Heart left ventricle (tissue), 13 donors: ENCODE measurements at regions not wholly inside any gene's neighbourhood (a gene's known extent, or its start where the extent isn't known, plus 50 kb on each side); places are given as distances from the start of the nearest gene placed in this dataset.
A peak's percentile ranks its signal among the peaks of the same experiment; 100 is the strongest.
"Not testable (repeated sequence)": the region's sequence is repeated elsewhere in the genome, so short reads cannot be mapped to it uniquely, and the experiment has no call there.

Experiments used
- POLR2A ChIP-seq, 2 donors: fragments of 450-650 bp; IDR thresholded peaks; one replicate each; pipeline ENCODE4 v1.6.1; 2017; ENCODE audit warnings: antibody characterized with exemption in 2 of 2, mild to moderate bottlenecking in 2 of 2, moderate library complexity in 2 of 2
- TF ChIP-seq, protein P1 (sequence below), 12 donors: fragments of 200-600 bp; sonication (generic) in 4 of 12; IDR thresholded peaks; one replicate each; pipeline versions ENCODE4 v1.5.0 to v1.8.0; 2018 to 2022; ENCODE audit warnings: antibody characterized with exemption in 12 of 12, mild to moderate bottlenecking in 5 of 12
- donor health status: ischemic (EF 13 %, LVEDD 7.1; RV severe dilation, severe dysfunction).
- donor health status: DM: no; HTN: yes; CAD: no.
- donor health status: DM: no; HTN: no; CAD: no.
- donor health status: ischemic (EF 25% LVEDD 6.9; RV normal size, moderate dysfunction).
- donor health status: ischemic (EF 25% LVEDD 5.7; RV mildly dilated, moderate dysfunction).
- donor health status: ischemic (EF 35%, LVEDD 5.7; RV mildly dilated, moderate dysfunction).
- donor health status: nonischemic (EF 11% LVEDD 7.7; RV severe dilation, severe dysfunction).
- donor health status: DM: yes; HTN: yes; CAD: no.
- donor health status: PGD.
- donor health status: ischemic (EF 29% LVEDD 5.4; RV normal size, mild dysfunction).
- donor health status: nonischemic (EF 23%, LVEDD 6.1; RV moderate dilation, normal function).

DNA sequence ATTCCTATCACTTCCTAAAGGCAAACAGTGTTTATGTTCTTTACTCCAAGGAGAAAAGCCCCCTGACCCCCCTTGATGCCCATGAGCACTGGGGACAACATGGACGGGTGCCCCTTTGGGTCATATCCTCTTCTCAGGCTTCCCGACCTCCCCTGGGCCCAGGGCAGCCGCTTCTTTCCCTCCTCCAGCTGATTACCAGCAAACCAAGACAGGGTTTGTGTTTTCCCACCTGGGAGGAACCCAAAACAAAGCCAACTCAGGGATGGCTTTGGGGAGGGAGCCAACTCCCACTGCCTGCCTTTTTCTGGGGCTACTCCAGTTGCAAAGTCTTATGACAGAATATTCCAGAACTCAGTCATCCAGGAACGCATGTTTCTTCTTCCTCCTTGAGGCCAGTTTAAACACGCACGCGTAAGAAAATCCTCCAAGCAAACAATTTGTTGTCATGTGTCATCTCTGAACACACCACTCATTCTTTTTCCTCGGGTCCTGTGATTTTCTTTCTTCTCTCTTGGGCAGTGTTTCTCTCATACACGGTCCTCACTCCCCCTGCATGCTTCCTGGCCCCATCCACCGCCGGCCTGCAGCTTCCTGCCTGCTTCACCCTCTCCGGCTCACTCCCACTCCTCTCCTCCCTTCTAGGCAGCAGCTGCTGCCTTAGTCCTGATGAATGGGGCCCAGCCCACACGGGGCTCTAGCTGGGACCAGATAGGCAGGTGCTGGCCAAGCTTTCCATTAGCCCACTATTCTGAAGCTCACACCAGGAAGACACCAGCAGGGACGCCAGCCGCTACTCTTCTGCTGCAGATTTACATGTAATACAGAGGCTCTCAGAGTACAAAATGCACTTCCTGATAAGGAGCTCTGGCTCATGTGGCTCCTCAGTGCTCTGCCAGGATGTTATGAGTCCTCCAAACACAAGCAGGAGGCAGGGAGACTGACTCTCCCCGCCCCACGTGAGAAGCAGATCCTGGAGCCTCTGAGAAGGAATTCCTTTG lies 116.7 kb upstream of the VOPP1 start:
- TF ChIP-seq POLR2A (IDR thresholded peaks at IDR 0.05): not testable (repeated sequence)
- TF ChIP-seq, protein P1, sequence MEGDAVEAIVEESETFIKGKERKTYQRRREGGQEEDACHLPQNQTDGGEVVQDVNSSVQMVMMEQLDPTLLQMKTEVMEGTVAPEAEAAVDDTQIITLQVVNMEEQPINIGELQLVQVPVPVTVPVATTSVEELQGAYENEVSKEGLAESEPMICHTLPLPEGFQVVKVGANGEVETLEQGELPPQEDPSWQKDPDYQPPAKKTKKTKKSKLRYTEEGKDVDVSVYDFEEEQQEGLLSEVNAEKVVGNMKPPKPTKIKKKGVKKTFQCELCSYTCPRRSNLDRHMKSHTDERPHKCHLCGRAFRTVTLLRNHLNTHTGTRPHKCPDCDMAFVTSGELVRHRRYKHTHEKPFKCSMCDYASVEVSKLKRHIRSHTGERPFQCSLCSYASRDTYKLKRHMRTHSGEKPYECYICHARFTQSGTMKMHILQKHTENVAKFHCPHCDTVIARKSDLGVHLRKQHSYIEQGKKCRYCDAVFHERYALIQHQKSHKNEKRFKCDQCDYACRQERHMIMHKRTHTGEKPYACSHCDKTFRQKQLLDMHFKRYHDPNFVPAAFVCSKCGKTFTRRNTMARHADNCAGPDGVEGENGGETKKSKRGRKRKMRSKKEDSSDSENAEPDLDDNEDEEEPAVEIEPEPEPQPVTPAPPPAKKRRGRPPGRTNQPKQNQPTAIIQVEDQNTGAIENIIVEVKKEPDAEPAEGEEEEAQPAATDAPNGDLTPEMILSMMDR (IDR thresholded peaks at IDR 0.05): peak in 1 of 12 donors; percentile 12
